Loucy (cell line): ENCODE measurements at regions not wholly inside any gene's neighbourhood (a gene's known extent, or its start where the extent isn't known, plus 50 kb on each side); places are given as distances from the start of the nearest gene placed in this dataset.

Experiments
- EZH2phosphoT487 ChIP-seq: fragments of 200-600 bp; IDR thresholded peaks from 2 replicates; pipeline ENCODE4 v1.6.1; 2018; ENCODE audit warnings: antibody characterized with exemption, mild to moderate bottlenecking, moderate library complexity, borderline replicate concordance
- TF ChIP-seq, protein P1 (sequence below): fragments of 200-600 bp; sonication (generic); conservative IDR thresholded peaks from 2 replicates; pipeline ENCODE4 v1.5.1; 2014; ENCODE audit warnings: mild to moderate bottlenecking, antibody characterized with exemption, low read length

GRCh38 chr18:41373612-41374011 lies 581.4 kb upstream of the PIK3C3 start:
- TF ChIP-seq EZH2phosphoT487, result no peak
- TF ChIP-seq, protein P1, sequence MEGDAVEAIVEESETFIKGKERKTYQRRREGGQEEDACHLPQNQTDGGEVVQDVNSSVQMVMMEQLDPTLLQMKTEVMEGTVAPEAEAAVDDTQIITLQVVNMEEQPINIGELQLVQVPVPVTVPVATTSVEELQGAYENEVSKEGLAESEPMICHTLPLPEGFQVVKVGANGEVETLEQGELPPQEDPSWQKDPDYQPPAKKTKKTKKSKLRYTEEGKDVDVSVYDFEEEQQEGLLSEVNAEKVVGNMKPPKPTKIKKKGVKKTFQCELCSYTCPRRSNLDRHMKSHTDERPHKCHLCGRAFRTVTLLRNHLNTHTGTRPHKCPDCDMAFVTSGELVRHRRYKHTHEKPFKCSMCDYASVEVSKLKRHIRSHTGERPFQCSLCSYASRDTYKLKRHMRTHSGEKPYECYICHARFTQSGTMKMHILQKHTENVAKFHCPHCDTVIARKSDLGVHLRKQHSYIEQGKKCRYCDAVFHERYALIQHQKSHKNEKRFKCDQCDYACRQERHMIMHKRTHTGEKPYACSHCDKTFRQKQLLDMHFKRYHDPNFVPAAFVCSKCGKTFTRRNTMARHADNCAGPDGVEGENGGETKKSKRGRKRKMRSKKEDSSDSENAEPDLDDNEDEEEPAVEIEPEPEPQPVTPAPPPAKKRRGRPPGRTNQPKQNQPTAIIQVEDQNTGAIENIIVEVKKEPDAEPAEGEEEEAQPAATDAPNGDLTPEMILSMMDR, result no peak
